Coronary artery (tissue), 2 donors: ENCODE measurements at regions not wholly inside any gene's neighbourhood (a gene's known extent, or its start where the extent isn't known, plus 50 kb on each side); places are given as distances from the start of the nearest gene placed in this dataset.

ENCODE experiments used
- DNase-seq: peaks from one replicate; pipeline ENCODE4 v3.0.0-alpha.2; 2017; ENCODE audit warnings: low spot score
- H3K27ac ChIP-seq, 2 donors: fragments of 200-600 bp; sonication (generic); one replicate each; pipeline ENCODE4 v1.5.1; 2016 to 2019
- H3K4me3 ChIP-seq: fragments of 200-600 bp; sonication (generic); 2 replicates; pipeline ENCODE4 v1.5.1; 2016; ENCODE audit warnings: mild to moderate bottlenecking, moderate library complexity
- TF ChIP-seq, protein P1 (sequence below): fragments of 200-600 bp; sonication (generic); IDR thresholded peaks from one replicate; pipeline ENCODE4 v1.5.1; 2019; ENCODE audit warnings: antibody characterized with exemption

DNA sequence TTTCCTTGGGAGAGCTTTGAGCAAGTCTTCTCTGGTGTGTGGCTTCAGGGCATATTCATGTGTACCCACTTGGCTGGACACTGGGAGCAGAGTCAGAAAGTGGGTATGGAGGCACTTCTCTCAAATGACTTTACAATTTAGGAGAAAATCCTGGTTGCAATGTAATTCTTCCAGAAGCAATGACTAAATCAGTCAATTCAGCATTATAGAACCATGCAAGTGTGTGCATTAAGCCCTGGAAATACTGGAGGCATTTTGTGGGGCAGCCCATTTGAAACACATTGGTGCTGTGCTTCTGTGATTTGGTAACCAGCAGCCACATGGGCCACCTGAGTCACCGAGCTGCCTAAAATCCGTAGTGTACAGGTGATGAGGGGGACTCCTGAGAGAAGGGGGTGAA, 94.6 kb upstream of the TAS2R1 start:
- H3K27ac ChIP-seq: no peak overlapping the region
- TF ChIP-seq, protein P1, sequence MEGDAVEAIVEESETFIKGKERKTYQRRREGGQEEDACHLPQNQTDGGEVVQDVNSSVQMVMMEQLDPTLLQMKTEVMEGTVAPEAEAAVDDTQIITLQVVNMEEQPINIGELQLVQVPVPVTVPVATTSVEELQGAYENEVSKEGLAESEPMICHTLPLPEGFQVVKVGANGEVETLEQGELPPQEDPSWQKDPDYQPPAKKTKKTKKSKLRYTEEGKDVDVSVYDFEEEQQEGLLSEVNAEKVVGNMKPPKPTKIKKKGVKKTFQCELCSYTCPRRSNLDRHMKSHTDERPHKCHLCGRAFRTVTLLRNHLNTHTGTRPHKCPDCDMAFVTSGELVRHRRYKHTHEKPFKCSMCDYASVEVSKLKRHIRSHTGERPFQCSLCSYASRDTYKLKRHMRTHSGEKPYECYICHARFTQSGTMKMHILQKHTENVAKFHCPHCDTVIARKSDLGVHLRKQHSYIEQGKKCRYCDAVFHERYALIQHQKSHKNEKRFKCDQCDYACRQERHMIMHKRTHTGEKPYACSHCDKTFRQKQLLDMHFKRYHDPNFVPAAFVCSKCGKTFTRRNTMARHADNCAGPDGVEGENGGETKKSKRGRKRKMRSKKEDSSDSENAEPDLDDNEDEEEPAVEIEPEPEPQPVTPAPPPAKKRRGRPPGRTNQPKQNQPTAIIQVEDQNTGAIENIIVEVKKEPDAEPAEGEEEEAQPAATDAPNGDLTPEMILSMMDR: no peak
- H3K4me3 ChIP-seq: no peak overlapping the region
- no peak for DNase-seq

DNA sequence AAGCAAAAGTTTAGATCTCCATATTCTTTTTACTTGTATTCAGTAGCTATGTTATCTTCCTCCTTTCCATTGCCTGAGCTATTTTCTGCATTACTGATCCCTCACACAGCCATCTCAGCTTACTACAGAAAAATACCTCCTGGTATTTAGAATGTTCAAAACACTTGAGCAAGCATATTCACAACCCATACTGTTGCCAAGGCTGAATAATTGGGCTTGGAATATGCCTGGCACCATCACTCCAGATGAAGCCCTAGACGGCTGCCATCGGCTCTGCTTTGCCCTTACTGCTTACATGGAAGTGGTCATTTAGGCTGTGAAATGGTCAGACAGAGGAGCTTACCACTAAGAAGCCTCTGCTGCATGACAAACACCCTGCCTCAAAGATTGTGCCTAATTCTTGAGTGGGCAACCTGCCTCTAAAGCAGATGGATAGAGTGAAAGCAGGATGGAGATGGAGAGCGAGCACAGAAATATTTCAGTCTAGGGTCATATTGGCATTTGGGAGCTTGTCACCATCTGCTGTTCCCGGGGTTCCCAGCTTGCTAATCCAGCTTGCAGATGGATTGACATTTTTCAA, 92.5 kb upstream of the TAS2R1 start:
- no peak overlapping the region for H3K4me3 ChIP-seq
- DNase-seq: no peak
- TF ChIP-seq, protein P1: no peak
- H3K27ac ChIP-seq: no peak overlapping the region

DNA sequence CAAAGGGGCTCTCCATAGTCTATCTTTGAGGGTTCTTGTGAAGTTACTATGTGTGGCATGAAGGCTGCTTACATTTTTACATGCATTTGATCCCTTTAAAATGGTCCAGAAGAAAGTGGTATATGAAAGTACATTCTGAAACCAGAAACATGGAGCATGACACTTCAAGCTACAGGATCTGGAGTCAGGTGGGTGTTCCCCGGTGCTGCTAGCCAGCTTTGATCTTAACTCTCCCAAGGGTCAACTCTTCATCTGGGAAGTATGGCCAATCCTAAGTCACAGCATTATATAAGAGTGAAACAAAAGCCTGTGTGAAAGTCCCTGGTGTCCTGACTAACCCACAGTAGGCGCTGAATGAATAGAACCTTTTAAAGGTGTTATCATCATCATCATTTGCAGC, 91.0 kb upstream of the TAS2R1 start:
- H3K27ac ChIP-seq: no peak overlapping the region
- H3K4me3 ChIP-seq: no peak overlapping the region
- DNase-seq: no peak
- TF ChIP-seq, protein P1: no peak

DNA sequence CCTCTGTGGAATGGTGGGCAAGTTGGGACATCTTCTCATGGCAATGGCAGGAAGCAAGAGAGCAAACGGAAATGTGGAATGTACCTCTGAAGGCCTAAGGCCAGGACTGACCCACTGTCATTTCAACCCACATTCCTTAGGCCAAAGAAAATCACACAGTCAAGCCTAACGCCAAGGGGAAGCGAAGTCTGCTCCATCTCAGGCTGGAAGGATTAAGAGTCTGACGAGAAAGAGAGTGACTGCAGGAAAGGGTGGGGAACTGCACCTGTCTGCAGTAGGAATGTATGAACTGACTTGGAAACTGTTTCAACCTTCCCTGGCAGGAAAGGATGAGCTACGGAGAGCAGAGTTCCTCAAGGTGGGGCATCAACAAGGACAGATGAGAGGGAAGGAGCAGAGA, 90.2 kb upstream of the TAS2R1 start:
- H3K27ac ChIP-seq: no peak overlapping the region
- TF ChIP-seq, protein P1: no peak

DNA sequence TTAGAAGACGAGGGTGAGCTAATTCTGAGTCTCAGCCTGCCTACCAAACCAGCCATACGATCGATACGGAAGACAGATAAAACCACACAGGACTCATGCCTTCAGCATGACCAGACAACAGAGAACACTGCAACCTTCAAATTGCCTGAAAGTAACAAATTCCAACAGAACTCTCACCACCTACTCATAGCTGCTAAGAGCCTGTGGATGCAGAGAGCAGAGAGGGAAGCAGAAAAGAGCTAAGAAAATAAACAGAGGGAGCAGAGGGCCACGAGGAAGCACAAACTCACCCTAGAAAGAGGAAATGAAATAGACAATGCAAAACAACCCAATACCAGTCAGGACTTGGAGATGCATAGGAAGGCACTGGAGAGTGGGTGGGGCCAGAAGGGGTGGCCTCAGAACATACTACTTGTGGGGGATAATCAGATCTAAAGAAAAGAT, 86.7 kb upstream of the TAS2R1 start:
- no peak for DNase-seq
- no peak overlapping the region for H3K4me3 ChIP-seq
- H3K27ac ChIP-seq: no peak overlapping the region
- TF ChIP-seq, protein P1: no peak

More for the DNA sequence above, 90.2 kb upstream of the TAS2R1 start:
- no peak overlapping the region for H3K4me3 ChIP-seq
- DNase-seq: no peak

DNA sequence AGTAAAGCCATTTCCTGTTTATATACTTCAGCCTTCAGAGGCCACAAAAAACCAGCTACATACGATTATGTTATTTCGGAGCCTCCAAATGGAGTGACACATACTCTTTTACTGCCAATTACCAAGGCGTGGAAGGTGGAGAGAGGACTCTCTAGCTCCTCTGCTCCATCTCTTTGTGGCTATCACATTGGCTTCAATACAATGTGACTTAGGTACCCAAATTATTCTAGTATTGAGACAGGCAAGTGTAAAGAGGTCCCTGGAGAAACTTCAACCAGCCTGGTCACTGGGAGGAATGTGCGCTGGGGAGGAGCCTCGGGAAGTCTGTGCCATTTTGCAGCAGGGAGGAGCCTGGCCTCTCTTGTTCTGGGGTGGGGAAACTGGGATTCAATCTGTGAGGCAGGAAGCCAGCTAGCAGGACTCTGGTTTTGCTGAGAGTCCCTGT, 85.8 kb upstream of the TAS2R1 start:
- no peak for DNase-seq
- no peak overlapping the region for H3K27ac ChIP-seq
- TF ChIP-seq, protein P1: no peak
- no peak overlapping the region for H3K4me3 ChIP-seq

DNA sequence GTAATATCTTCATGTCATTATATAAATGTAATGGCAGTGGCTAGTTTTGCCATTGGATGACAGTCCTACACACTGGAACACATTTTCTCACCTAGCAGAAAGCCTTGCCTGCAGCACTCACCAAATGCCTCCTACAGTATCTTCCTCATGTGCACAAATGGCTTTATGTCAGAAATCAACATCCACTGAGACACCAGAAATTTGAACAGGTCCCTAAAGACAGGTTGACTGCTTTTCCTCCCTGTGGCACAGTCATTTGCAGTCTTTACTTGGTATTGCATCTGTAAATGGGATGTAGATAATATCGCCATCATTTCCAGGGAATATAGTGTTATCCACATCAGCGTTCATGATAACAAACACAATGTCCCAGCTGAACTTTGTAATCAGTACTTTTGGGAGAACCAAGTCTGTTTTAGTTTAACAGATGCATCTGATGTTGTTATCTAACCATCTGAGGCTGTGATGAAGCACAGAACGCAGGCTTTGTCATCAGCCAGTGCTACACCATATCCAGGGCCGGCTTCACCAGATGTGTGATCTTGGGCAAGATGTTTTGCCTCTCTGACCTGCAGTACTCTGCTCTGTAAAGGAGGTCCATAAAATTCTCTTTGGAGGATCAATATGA, 83.9 kb upstream of the TAS2R1 start:
- DNase-seq: no peak
- H3K4me3 ChIP-seq: no peak overlapping the region
- TF ChIP-seq, protein P1: no peak
- H3K27ac ChIP-seq: no peak overlapping the region
